HS-5 (cell line): ENCODE measurements at regions not wholly inside any gene's neighbourhood (a gene's known extent, or its start where the extent isn't known, plus 50 kb on each side); places are given as distances from the start of the nearest gene placed in this dataset.
A peak's percentile ranks its signal among the peaks of the same experiment; 100 is the strongest.
"Not testable (repeated sequence)": the region's sequence is repeated elsewhere in the genome, so short reads cannot be mapped to it uniquely, and the experiment has no call there.

Experiments
- DNase-seq: peaks from one replicate; pipeline ENCODE4 v3.0.0-alpha.2; 2012; ENCODE audit warnings: low read depth

DNA sequence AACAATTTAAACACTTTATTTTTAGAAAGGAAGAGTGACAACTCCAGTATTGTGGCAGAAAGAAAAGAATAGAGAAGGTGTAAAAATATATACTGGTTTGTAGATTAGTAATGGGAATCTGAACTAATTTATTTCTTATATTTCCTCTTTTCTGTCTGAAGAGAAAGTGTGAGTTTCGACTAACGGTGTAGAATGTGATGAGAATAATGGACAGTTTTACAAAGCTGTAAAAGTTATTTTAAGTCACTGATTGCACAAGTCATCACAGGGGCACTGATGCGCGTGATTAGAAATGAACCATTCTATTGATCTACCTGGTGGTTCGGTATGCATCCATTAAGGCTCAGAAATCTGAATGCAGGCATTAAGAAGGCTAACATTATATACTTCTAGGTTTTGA is 158.5 kb upstream of the ATXN7L3B start:
- DNase-seq = no peak

DNA sequence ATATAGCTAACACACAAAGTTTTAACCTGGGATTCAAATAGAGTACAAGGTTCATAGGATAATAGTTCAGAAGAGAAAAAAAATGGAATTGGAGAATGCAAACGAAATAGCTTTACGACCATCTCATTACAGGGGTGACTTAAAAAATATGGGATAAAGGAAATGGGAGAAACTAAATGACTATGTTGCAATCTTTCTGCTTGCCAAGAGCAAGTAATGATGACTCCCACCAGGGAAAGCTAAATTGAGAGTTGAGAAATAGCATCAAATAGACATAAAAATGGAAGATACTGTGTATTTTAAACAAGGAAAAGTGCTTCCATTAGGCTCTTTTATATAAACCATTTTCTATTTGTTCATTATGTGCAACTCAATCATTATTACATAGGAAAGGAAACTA is 155.7 kb upstream of the ATXN7L3B start:
- DNase-seq = no peak

DNA sequence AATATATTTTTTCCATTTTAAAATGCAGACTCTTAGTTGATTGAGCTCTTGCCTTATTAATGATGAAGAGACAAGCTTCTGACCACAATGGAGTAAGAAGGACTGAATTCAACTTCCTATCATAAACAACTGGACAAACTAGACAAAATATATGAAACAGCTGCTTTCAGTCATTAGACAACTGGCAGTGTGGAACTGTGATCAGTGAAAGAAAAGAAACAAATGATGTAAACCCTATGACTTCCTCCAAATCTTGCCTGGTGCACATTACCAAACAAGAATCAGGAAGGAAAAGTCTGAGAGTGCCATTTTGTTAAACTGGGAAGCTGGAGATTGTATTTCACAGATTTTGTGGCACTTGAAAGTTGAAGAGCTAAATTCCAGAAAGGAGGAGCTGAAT is 154.7 kb upstream of the ATXN7L3B start:
- no peak for DNase-seq

DNA sequence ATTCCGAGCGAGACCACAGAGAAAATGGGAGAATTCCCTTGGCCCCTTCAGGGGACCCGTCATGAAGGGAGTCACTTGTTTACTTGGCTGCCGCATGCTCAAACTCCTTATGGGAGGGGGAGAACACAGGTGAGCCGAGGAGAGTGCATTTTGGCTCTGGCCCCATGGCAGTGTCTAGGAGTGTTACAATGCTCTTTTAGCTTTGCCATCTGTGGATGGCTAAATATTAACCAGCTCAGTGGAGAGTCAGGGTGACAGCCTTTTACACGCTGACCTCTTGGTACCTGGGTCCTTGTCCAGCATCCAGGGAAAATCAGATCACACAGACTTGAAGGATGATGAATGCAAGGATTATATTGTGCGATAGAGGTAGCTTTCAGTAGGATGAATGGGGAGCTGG is 146.4 kb upstream of the ATXN7L3B start:
- no peak for DNase-seq

DNA sequence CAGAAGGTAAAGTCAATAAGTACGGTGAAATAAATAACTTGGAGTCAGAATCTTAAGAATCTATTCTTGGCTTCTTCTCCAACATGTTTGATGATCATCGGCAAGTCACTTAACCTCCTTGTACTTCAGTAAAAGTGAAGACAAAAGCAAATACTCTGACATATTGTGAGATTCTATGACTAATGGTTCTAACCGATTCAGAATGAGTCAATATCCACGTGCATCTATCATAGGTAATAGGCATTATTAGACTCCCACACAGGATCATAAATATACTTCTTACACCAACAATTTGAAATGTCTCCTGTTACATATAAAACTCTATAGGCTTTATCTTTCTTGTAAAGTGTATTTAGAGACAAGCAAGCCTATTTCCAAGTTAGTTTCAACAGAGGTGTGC is 144.4 kb upstream of the ATXN7L3B start:
- DNase-seq = no peak

DNA sequence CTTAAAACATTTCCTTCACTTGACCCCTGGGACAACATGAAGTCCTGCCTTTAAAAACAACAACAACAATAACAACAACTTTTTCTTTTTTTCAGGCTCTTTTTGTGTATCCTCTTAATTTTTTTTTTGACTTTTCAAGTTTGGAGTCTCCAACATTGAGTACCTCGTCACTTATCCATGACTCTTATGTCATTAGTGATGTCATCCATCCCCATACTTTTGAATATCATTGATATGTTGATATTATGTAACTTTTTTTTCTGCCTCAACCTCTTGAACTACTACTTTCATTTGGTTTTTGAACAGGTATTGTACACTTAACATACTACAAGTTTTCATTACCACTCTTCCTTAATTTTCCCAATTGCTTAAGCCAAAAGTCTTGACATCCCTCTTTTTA is 143.0 kb upstream of the ATXN7L3B start:
- no peak for DNase-seq

DNA sequence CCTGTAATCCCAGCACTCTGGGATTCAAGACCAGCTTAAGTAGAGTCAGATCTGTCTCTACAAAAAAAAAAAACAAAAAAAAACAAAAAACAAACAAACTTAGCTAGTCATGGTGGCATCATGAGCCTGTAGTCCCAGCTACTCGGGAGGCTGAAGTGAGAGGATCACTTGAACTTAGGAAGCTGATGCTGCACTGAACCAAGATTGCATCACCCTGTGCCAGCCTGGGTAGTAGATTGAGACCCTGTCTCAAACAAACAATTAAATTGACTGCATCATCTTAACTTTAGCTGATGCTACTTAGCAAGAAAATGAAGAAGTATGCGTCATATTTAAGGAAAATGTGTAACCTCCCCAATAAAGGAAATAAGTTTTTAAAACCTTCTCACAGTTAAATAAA is 136.6 kb upstream of the ATXN7L3B start:
- DNase-seq = no peak

DNA sequence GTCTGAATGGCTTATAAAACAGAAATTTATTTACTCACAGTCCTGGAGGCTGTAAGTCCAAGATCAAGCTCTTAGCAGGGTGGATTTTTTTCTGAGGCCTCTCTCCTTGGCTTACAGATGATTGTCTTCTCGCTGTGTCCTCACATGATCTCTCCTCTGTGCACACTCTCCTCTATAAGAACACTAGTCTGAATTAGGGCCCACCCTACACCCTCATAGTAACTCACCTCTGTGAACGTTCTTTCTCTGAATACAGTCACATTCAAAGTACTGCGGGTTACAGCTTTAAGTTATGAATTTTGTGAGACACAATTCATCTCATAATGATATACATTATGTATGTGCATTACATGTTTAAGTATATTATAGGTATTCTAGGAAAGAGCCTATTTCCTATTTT is 135.7 kb upstream of the ATXN7L3B start:
- no peak for DNase-seq

DNA sequence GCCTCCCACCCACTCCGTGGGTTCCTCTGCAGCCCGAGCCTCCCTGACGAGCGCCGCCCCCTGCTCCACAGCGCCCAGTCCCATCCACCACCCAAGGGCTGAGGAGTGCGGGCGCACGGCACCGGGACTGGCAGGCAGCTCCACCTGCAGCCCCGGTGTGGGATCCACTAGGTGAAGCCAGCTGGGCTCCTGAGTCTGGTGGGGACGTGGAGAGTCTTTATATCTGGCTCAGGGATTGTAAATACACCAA is 134.5 kb upstream of the ATXN7L3B start:
- DNase-seq = not testable (repeated sequence)

DNA sequence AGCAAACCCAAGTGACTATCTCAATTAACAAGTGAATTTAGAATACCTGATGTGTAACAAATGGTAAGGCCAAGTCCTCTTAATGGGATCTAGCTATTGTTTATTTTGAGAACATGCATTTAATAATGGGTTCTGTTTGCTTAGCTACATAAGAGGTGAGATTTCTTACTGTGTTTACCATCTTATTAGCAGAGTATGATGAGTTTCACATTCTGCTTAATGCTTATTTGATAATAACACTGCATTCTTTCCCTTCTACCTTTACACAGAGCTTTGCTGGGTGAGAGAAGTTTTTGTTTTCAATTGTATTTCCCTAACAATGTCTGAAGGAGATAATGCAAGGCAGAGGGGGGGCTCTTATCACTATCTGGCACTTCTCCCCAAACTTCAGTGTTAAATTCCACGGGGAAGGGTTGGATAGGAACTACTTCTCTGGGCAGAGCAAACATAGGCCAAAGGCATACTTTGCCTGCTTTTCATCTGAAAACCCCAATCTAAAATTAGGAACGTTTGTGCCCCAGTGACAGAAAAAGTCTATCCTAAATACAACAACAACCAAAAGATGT is 129.0 kb upstream of the ATXN7L3B start:
- no peak for DNase-seq

DNA sequence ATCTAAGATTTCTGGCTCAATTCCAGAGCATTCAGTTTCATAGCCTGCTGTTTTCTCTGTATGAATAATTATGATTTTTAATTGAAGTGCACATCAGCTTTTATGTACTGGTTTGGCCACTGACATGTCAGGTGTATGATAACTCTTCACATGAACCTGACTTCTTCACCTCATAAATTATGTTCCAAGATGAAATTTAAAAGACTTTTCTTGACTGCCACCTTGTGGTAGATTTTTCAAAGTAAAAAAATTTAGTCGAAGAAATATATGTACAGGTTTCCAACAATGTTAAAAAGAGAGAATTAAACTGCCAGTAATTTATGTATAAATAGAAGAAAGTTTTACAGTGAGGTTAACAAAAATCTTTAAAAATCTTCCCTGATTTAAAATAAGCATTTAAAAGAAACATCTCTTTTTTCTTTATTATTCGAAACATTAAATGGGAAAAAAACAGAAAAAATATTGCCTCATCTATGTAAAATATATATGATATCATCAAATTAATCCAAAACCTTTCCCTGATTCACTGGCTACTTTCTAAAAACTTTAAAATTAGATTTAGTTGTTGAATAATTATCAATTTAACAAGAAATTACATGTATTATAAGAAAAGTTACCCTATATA is 124.9 kb upstream of the ATXN7L3B start:
- DNase-seq = no peak

DNA sequence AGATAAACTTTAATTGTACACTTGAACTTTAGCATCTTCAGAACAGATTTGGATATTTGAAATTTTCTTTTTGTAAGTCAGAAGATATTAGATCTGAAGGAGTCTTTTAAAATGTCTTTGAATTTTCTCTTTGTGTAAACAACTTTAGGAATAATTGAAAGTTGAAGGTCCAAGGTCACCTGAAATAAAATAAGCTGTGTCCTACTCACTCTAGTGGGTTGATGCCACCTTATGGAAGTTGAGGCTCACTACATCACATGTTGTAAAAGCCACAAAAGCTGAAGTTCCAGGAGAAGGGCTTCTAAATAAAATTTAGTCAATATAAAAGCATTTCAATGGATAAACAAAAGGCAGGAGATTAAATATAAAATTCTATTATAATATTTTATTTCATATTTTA is 122.0 kb upstream of the ATXN7L3B start:
- no peak for DNase-seq

DNA sequence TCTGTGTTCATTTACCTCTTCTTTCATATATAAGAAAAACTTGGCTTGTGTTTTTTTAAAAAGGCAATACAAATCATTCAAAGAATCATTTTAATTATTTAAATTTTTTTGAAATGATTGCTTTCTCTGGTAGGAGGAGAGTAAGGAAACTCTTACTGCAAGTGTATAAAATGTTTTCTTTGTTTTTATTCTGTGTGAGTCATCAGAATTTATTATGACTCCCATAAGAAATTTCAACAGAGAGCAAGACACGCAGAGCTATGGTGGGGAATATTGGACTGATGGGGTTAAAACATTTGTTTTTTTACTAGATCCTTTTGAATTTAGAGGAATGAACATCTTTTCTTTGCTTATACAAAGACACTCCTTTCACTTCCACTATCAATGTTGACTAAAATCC is 119.1 kb upstream of the ATXN7L3B start:
- no peak for DNase-seq

DNA sequence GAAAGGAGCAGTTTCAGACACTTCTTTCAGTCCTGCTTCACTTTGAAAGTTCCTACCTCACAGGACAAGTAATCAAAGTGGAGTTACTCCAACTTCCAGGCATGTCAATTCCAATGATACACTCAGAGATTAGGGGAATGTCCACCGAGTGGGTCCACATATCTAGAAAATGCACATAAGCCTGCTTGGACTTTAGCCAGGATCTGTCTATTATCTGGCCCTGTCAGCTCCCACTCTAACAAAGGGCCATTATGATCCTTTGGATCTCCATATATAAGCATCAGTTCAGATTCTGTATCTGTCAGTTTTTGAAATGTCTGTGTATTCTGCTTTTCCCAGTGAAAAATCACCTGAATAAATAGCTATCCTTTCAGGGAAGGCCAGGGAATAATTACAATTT is 112.9 kb upstream of the ATXN7L3B start:
- no peak for DNase-seq

DNA sequence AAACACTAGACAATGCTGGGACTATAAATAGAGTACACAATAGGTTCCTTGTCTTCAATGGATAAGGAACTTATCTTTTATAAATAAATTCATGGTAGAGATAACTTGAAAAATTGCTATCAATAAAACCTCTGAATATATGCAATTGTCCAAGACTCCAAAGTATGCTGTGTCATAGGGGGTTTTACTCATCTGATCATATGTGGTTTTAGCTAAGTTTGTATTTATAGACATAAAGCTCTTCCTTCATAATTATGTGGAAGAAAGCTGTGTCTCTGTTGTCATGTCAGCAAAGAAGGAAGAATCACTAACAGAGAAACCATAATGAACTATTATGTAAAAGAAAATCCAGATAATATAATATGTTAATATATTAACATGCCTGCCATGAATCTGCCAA is 111.5 kb upstream of the ATXN7L3B start:
- DNase-seq = no peak

DNA sequence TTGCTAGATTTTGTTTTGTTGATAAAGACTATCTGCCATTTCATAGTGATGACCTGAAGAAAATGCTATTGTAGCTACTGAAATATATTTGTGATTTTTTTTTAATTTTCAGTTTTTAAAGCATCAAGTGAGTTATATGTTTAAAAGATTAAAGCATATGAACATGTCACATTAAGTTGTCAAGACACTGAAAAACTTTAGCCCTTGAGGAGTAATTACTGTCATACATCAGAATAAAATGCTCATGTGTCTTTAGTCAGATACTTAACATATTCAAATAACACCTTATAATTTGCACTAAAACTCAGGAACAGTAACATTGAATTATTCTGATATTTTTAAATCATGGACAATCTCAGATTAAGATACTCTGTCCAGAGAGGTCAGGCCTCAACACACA is 108.1 kb upstream of the ATXN7L3B start:
- no peak for DNase-seq

DNA sequence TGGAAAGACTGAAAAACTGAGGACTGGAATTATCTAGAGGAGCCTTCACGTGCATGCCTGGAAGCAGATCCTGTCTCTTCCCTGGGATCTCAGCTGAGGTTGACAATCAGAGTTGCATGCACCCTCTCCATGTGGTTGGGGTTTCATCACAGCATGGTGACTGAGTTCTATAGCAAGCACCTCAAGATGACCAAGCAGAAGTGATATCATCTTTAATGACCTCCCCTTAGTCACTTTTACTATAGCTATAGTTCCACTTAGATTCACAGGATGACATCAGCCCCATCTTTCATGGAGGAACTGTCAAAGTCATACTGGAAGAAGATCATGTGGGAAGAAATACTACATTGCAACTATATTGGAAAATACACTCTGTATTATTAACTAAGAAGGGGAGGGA is 105.8 kb upstream of the ATXN7L3B start:
- DNase-seq = peak; percentile 32

DNA sequence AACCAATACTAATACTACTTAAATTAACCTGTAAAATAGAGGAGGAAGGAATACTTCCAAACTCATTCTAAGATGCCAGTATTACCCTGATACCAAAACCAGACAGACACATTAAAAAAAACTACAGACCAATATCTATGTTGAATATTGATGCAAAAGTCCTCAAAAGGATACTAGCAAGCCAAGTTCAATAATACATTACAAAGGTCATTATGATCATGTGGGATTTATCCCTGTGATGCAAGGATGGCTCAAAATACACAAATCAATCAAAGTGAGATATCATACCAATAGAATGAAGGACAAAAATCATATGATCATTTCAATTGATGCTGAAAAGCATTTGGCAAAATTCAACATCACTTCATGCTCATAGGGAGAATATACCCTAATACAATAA is 97.2 kb upstream of the ATXN7L3B start:
- no peak for DNase-seq

DNA sequence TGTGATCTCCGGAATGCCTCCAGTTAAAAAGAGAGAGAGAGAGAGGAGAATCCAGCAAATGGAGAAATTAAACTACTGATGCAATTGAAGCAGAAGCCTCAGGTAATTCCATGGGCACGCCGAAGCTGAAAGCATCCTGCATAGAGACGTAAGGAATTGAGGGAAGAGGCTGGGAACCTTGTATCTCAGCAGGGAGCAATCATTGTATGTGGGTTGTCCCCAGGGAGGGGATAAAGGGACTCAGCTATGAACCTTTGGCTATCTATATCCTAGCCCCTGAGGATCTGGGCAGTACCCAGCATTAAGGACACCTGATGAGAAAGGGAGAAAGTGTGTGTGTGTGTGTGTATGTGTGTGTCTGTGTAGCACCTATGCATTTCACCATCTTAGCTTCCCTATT is 95.8 kb upstream of the ATXN7L3B start:
- DNase-seq = no peak

DNA sequence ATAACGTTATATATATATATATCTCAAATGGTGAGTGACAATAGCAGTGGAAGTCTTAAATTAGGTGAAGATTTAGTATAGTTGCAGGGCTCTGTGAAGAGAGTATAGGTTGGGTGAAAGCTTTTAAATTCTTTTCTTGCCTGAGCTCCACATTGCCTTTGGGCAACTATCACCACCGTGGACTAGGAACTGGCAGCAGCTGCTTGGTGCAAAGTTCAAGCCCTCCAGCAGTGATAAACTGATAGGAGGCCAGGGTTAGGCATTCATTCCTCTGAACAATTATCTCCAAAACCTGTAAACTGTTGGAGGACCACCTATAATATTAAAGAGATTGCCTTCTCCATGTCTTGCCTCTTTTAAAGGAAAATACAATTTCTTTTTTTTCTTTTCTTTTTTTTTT is 91.2 kb upstream of the ATXN7L3B start:
- DNase-seq = no peak

DNA sequence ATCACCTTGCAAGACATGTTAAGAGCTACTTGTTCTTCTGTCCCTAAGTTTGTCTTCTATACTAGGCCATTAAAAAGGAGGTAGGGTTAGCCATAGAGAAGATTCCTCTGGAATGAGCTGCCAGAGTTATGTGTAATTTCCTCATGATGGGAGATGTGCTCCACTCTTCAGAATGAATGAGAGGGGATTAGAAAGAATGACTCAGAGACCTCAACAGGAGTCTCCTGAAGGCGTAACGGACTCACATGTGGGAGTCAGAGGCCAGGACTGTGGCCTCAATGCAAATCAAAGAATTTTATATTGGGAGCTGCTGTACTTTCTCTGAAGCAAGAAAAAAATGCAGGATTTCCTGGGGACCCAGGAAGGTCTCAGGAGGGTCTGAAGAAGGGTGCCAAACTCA is 87.8 kb upstream of the ATXN7L3B start:
- DNase-seq = peak; percentile 82

DNA sequence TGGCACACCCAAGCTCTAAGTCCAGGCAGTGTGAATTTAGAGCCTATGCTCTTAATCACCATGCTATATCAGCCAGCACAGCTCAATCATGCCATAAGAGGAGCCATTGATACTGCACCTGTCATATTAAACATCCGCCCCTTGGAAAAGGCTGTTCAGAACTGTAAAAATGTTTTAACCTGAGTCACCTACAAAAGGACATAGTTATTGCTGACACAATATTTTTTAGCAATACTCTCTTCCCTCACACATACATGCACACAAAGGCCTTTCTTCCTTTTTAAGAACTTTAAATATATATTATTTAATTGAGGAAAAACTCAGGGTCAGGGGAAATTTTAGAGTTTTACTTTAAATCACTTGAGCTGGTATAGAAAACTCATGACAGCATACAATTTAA is 83.5 kb upstream of the ATXN7L3B start:
- DNase-seq = no peak

DNA sequence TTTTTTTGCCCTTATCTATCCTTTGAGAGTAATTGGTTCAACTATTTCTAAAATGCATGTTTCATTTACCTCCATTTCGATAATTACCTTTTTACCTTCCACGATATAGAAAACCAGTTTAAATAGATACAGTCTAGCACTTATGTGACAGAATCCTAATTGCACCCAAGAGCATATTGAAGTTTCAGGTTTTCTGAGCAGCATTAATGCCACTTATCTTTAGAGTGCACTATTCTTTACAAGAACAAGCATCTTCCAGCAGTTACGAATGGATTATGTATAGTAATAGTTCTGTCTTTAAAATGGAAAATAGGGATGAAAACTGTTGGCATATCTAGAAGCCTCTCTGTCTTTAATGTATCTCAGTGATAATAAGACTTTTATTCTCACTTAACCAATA is 82.2 kb upstream of the ATXN7L3B start:
- DNase-seq = no peak

DNA sequence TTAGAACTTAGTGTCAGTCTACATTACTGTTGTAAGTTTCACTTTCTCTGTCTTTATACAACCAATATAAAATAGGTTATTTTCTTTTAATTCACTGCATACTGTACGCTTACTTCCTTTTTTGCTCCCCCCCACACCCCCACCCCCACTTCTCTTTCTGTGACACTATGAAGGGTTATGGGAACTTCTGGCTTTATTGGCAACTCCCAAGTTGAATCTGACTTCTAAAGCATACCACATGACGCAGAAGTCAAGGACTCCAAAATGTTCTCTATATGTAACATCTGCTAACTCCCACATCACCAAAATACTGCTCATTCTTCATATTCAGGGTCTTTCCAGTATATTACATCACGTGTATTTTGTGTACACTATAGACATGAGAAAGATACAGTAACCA is 81.2 kb upstream of the ATXN7L3B start:
- no peak for DNase-seq

DNA sequence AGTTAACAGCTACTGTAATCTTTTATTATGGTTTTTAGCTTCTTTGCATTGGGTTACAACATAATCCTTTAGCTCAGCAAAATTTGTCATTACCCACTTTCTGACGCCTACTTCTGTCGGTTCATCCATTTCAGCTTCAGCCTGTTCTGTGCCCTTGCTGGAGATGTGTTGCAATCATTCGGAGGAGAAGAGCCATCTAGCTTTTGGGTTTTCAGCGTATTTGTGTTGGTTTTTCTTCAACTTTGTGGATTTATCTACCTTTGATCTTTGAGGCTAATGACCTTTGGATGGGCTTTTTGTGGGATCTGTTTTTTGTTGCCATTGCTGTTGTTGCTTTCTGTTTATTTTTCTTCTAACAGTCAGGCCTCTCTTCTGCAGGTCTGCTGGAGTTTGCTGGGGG is 69.2 kb upstream of the ATXN7L3B start:
- no peak for DNase-seq
